ENCODE measurements at regions not wholly inside any gene's neighbourhood (a gene's known extent, or its start where the extent isn't known, plus 50 kb on each side); places are given as distances from the start of the nearest gene placed in this dataset.

- WGBS, 2 experiments (ENCODE audit: extremely low coverage in 1 of 2, insufficient coverage in 1 of 2, insufficient read length in 1 of 2, insufficient replicate concordance in 2 of 2, low coverage in 1 of 2, low lambda C conversion rate in 2 of 2, missing lambda C conversion rate in 1 of 2): 86% methylated on average over 1 of the region's 1 CpG; no CpG with 5 or more reads in 1 of the 2 experiments
- H2AFZ ChIP-seq (ENCODE audit: low read length): no peak overlapping the region
- H3K23me2 ChIP-seq (ENCODE audit: low read depth, low read length): no peaks in the 10 kb centered on the region
- no peaks in the 10 kb centered on the region for H4K20me1 ChIP-seq (replicated peaks in 1 of 2; ENCODE audit: control insufficient read depth in 1 of 2, insufficient read depth in 2 of 2, low read length in 2 of 2)
- FAIRE-seq: no peak
- POLR2A ChIA-PET (ENCODE audit: partially characterized antibody): no interaction called here
- no peak overlapping the region for H2BK15ac ChIP-seq (ENCODE audit: low read length)
- no peaks in the 10 kb centered on the region for H3K36me3 ChIP-seq (ENCODE audit: control insufficient read depth in 2 of 4, insufficient read depth in 4 of 4, low read length in 3 of 4)
- H3K27me3 ChIP-seq (replicated peaks in 1 of 4; ENCODE audit: control insufficient read depth in 3 of 4, extremely low read depth in 1 of 4, insufficient read depth in 3 of 4, low read length in 3 of 4): no peaks in the 10 kb centered on the region; a peak in 1 of 7 replicates
- H3K23ac ChIP-seq (ENCODE audit: insufficient read length): no peak overlapping the region
- CTCF ChIA-PET (ENCODE audit: partially characterized antibody): interaction anchor here (1.0 kb wide), 1 partner anchor 240 kb away, joined by 4 read pairs; no protein-coding TSS in a partner anchor
- no peak overlapping the region for H2BK20ac ChIP-seq (ENCODE audit: low read length)
- H3K4me1 ChIP-seq (replicated peaks in 1 of 4; ENCODE audit: control insufficient read depth in 3 of 4, insufficient read depth in 4 of 4, low read length in 3 of 4): no peaks in the 10 kb centered on the region
- H2BK12ac ChIP-seq (ENCODE audit: low read depth, low read length): no peak overlapping the region
- no peak overlapping the region for H4K8ac ChIP-seq (ENCODE audit: extremely low read depth, insufficient read depth, low read length)
- no peak overlapping the region for H2AK5ac ChIP-seq (ENCODE audit: low read depth, low read length)
- H3K4ac ChIP-seq (replicated peaks; ENCODE audit: insufficient read length, low read depth, low read length): no peak overlapping the region
- no peak overlapping the region for H3K14ac ChIP-seq (ENCODE audit: insufficient read length)
- H3K56ac ChIP-seq (replicated peaks; ENCODE audit: insufficient read length, low read depth, low read length): no peak overlapping the region
- no peak overlapping the region for H2BK5ac ChIP-seq (ENCODE audit: low read depth, low read length)
- no peak overlapping the region for H3K9ac ChIP-seq (replicated peaks in 1 of 4; ENCODE audit: extremely low read depth in 1 of 4, low read depth in 3 of 4, low read length in 3 of 4)
- no peak overlapping the region for H4K5ac ChIP-seq (ENCODE audit: insufficient read length, low read depth, low read length)
- H4K91ac ChIP-seq (replicated peaks; ENCODE audit: insufficient read length, low read length): no peak overlapping the region
- no peak overlapping the region for H3K27ac ChIP-seq (ENCODE audit: low read depth, low read length)
- H3K18ac ChIP-seq (ENCODE audit: extremely low read depth, low read length): no peak overlapping the region
- H2BK120ac ChIP-seq (replicated peaks; ENCODE audit: low read depth, low read length): no peak overlapping the region
- DNase-seq (ENCODE audit: low read depth in 1 of 2, low spot score in 2 of 2): no peak
- H3K4me2 ChIP-seq (ENCODE audit: insufficient read depth in 1 of 2, low read depth in 2 of 2, low read length in 2 of 2): no peak overlapping the region
- H3K79me2 ChIP-seq (ENCODE audit: control insufficient read depth in 1 of 2, insufficient read depth in 2 of 2, low read length in 2 of 2): no peaks in the 10 kb centered on the region
- no peak overlapping the region for H3K4me3 ChIP-seq (ENCODE audit: extremely low read depth in 1 of 4, insufficient read depth in 2 of 4, low read depth in 3 of 4, low read length in 4 of 4)
- no peaks in the 10 kb centered on the region for H3K79me1 ChIP-seq (ENCODE audit: low read depth, low read length)
- H3K9me3 ChIP-seq (ENCODE audit: insufficient read depth in 2 of 2, low read depth in 1 of 2, low read length in 1 of 2): no peaks in the 10 kb centered on the region
- TF ChIP-seq ASH2L (IDR thresholded peaks at IDR 0.05; ENCODE audit: low read length): no peak
- no peak for TF ChIP-seq ZNF274 (IDR thresholded peaks at IDR 0.05; ENCODE audit: borderline replicate concordance, extremely low read depth, low read length)
- no peak for TF ChIP-seq JUND (IDR thresholded peaks at IDR 0.05; ENCODE audit: low read length)
- TF ChIP-seq RAD21 (IDR thresholded peaks at IDR 0.05 in 1 of 2, conservative IDR thresholded peaks at IDR 0.05 in 1 of 2; ENCODE audit: low read depth in 2 of 2, low read length in 2 of 2): no peak
- no peak for TF ChIP-seq TCF12 (IDR thresholded peaks at IDR 0.05; ENCODE audit: low read depth, low read length)
- no peak for TF ChIP-seq HDAC2 (IDR thresholded peaks at IDR 0.05; ENCODE audit: borderline replicate concordance in 1 of 2, low read depth in 2 of 2, low read length in 2 of 2)
- TF ChIP-seq, protein P1, sequence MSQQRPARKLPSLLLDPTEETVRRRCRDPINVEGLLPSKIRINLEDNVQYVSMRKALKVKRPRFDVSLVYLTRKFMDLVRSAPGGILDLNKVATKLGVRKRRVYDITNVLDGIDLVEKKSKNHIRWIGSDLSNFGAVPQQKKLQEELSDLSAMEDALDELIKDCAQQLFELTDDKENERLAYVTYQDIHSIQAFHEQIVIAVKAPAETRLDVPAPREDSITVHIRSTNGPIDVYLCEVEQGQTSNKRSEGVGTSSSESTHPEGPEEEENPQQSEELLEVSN (IDR thresholded peaks at IDR 0.05): no peak
- no peak for TF ChIP-seq CBX5 (IDR thresholded peaks at IDR 0.05; ENCODE audit: low read depth, low read length)
- TF ChIP-seq POU5F1 (IDR thresholded peaks at IDR 0.05; ENCODE audit: low read depth, low read length): no peak
- TF ChIP-seq KDM5A (IDR thresholded peaks at IDR 0.05; ENCODE audit: low read length): no peak
- TF ChIP-seq PHF8 (conservative IDR thresholded peaks at IDR 0.05; ENCODE audit: low read depth, low read length): no peak
- TF ChIP-seq CREB1 (IDR thresholded peaks at IDR 0.05): no peak
- no peak for TF ChIP-seq SP1 (IDR thresholded peaks at IDR 0.05; ENCODE audit: low read depth, low read length)
- no peak for TF ChIP-seq SIN3A (conservative IDR thresholded peaks at IDR 0.05 in 1 of 2, IDR thresholded peaks at IDR 0.05 in 1 of 2; ENCODE audit: low read depth in 1 of 2, low read length in 2 of 2)
- no peak for TF ChIP-seq CHD2 (IDR thresholded peaks at IDR 0.05; ENCODE audit: low read length)
Observed at GRCh38 chr20:4465212-4465611, 216.1 kb upstream of the ADRA1D start.

Measured in H1 (cell line).